AG04449 (cell line): ENCODE measurements at regions not wholly inside any gene's neighbourhood (a gene's known extent, or its start where the extent isn't known, plus 50 kb on each side); places are given as distances from the start of the nearest gene placed in this dataset.

Experiments used
- CTCF ChIA-PET: fragments of 350-600 bp; formaldehyde crosslinking; extraction: SDS; loops from one replicate; lab custom pipeline; 2021; ENCODE audit warnings: antibody characterized with exemption; lab: Yijun Ruan, JAX
- POLR2A ChIA-PET: fragments of 400-600, 350-600 bp; formaldehyde crosslinking; extraction: SDS; loops from one replicate; lab custom pipeline; 2020; ENCODE audit warnings: antibody characterized with exemption, inconsistent platforms; lab: Yijun Ruan, JAX
- DNase-seq: peaks from one replicate; pipeline ENCODE4 v3.0.0-alpha.2; 2010; ENCODE audit warnings: low read depth, low spot score
- H3K4me3 ChIP-seq: 2 replicates; pipeline ENCODE4 v1.5.1; 2011; ENCODE audit warnings: low read depth, mild to moderate bottlenecking, control low read depth, low read length
- CTCF ChIP-seq: IDR thresholded peaks from one replicate; pipeline ENCODE4 v1.5.1; 2011; ENCODE audit warnings: mild to moderate bottlenecking, moderate library complexity, low read length, control low read depth, inconsistent platforms; ENCODE audit not compliant: insufficient read depth; ENCODE audit errors: missing control alignments

GRCh38 chr5:124245276-124245675 is 501.2 kb downstream of the ZNF608 start:
- ChIA-PET CTCF (no interaction called here), POLR2A (no interaction called here)
- H3K4me3 ChIP-seq, result no peak overlapping the region
- DNase-seq, result no peak
- no peak for TF ChIP-seq CTCF

GRCh38 chr5:124240732-124241131 is 505.7 kb downstream of the ZNF608 start:
- ChIA-PET CTCF (no interaction called here), POLR2A (no interaction called here)
- H3K4me3 ChIP-seq, result no peak overlapping the region
- TF ChIP-seq CTCF, result no peak
- no peak for DNase-seq

- H3K4me3 ChIP-seq, result no peak overlapping the region
- DNase-seq, result no peak
- POLR2A ChIA-PET, result no interaction called here
- TF ChIP-seq CTCF, result no peak
- CTCF ChIA-PET, result no interaction called here
Observed at GRCh38 chr5:124239572-124239971, 506.9 kb downstream of the ZNF608 start.

- no peak overlapping the region for H3K4me3 ChIP-seq
- DNase-seq, result no peak
- CTCF ChIA-PET, result no interaction called here
- POLR2A ChIA-PET, result no interaction called here
- no peak for TF ChIP-seq CTCF
Observed at GRCh38 chr5:124238350-124238749, 508.1 kb downstream of the ZNF608 start.

GRCh38 chr5:124237206-124237695 is 509.2 kb downstream of the ZNF608 start:
- ChIA-PET CTCF (no interaction called here), POLR2A (no interaction called here)
- no peak for DNase-seq
- H3K4me3 ChIP-seq, result no peak overlapping the region
- TF ChIP-seq CTCF, result no peak

- POLR2A ChIA-PET, result no interaction called here
- DNase-seq, result no peak
- CTCF ChIA-PET, result no interaction called here
- TF ChIP-seq CTCF, result no peak
- no peak overlapping the region for H3K4me3 ChIP-seq
Observed at GRCh38 chr5:124236361-124237205, 509.9 kb downstream of the ZNF608 start.
